Uterus (tissue), 2 donors: ENCODE measurements at regions not wholly inside any gene's neighbourhood (a gene's known extent, or its start where the extent isn't known, plus 50 kb on each side); places are given as distances from the start of the nearest gene placed in this dataset.

Experiments
- POLR2A ChIP-seq, 2 donors: fragments of 450-650 bp; IDR thresholded peaks; one replicate each; pipeline ENCODE4 v1.6.1; 2016; ENCODE audit warnings: antibody characterized with exemption in 2 of 2, mild to moderate bottlenecking in 1 of 2, moderate library complexity in 1 of 2
- TF ChIP-seq, protein P1 (sequence below), 4 experiments: fragments of 200-600 bp in 2 of 4; fragments of 450-650 bp in 2 of 4; sonication (generic) in 2 of 4; IDR thresholded peaks; one replicate each; pipeline ENCODE4 v1.5.1; 2016 to 2019; ENCODE audit warnings: antibody characterized with exemption in 4 of 4, mild to moderate bottlenecking in 2 of 4, moderate library complexity in 1 of 4

DNA sequence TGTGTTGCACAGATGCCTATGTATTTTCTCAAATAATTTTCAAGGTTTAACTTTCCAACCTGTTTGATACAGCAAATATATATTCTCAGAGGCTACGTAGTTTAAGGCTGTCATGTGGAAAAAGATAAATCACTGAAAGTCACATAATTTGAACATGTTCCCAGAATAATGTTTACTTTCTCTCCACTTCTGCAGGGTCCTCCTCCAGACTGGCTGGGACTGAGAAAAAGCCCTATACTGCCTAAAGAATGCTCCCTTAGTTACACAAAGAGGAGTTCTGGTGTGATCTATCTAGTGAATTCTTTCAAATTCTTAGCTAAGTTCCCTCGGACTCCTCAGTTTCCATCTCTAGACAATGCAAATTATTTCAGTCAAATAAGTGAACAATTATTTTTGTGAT, 411.0 kb downstream of the C6orf118 start:
- TF ChIP-seq, protein P1, sequence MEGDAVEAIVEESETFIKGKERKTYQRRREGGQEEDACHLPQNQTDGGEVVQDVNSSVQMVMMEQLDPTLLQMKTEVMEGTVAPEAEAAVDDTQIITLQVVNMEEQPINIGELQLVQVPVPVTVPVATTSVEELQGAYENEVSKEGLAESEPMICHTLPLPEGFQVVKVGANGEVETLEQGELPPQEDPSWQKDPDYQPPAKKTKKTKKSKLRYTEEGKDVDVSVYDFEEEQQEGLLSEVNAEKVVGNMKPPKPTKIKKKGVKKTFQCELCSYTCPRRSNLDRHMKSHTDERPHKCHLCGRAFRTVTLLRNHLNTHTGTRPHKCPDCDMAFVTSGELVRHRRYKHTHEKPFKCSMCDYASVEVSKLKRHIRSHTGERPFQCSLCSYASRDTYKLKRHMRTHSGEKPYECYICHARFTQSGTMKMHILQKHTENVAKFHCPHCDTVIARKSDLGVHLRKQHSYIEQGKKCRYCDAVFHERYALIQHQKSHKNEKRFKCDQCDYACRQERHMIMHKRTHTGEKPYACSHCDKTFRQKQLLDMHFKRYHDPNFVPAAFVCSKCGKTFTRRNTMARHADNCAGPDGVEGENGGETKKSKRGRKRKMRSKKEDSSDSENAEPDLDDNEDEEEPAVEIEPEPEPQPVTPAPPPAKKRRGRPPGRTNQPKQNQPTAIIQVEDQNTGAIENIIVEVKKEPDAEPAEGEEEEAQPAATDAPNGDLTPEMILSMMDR (IDR thresholded peaks at IDR 0.05) = no peak
- no peak for TF ChIP-seq POLR2A (IDR thresholded peaks at IDR 0.05)
